ENCODE measurements at regions not wholly inside any gene's neighbourhood (a gene's known extent, or its start where the extent isn't known, plus 50 kb on each side); places are given as distances from the start of the nearest gene placed in this dataset.
A peak's percentile ranks its signal among the peaks of the same experiment; 100 is the strongest.

DNA sequence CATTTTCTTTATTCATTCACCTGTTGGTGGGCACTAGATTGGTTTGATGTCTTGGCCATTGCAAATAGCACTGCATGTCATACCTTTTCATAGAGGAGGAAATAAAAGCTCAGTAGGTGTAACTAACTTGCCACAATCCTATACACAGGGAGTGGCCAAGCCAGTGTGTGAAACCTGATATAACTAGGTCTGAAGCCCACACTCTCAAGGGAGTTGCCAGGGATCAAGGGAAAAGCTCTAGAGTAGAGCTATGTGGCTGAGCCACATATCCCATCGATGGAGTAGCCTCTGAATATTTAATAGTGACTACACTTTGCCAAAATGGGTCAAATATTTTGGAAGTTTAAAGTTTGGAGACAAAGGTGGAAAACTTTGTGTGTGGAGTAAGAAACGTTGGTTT, 66.1 kb upstream of the TSHZ3 start:
- Histone ChIP-seq H3K27ac (ENCODE audit: low read depth in 2 of 2, low read length in 1 of 2) (no peak overlapping the region), H3F3A (replicated peaks; ENCODE audit: insufficient read depth) (no peaks in the 10 kb centered on the region), H4K20me1 (ENCODE audit: insufficient read depth) (no peaks in the 10 kb centered on the region), H3K27me3 (ENCODE audit: insufficient read depth) (no peaks in the 10 kb centered on the region; the same call in 1 of the 2 replicates), H3K9me2 (no peaks in the 10 kb centered on the region), H2AFZ (ENCODE audit: low read depth) (no peak overlapping the region), H3K36me3 (replicated peaks in 1 of 2; ENCODE audit: control insufficient read depth in 1 of 2, insufficient read depth in 2 of 2, low read length in 1 of 2) (no peaks in the 10 kb centered on the region), H3K9me3 (no peaks in the 10 kb centered on the region), H3K4me2 (no peak overlapping the region), H3K9ac (no peak overlapping the region), H3K79me2 (ENCODE audit: insufficient read depth) (no peaks in the 10 kb centered on the region), H3K4me3 (ENCODE audit: low read depth in 2 of 2, low read length in 1 of 2) (no peak overlapping the region), H3K4me1 (ENCODE audit: control insufficient read depth in 1 of 2, insufficient read depth in 2 of 2, low read depth in 1 of 2, low read length in 1 of 2) (no peaks in the 10 kb centered on the region)
- no peak for TF ChIP-seq RAD21 (IDR thresholded peaks at IDR 0.05; ENCODE audit: low read length)
- TF ChIP-seq GABPA (IDR thresholded peaks at IDR 0.05; ENCODE audit: low read depth), result no peak
- no peak for TF ChIP-seq MEF2A (IDR thresholded peaks at IDR 0.05; ENCODE audit: borderline replicate concordance, low read depth)
- TF ChIP-seq EP300 (IDR thresholded peaks at IDR 0.05; ENCODE audit: borderline replicate concordance in 1 of 2, low read depth in 1 of 2, low read length in 1 of 2), result no peak
- TF ChIP-seq POLR2AphosphoS5 (IDR thresholded peaks at IDR 0.05; ENCODE audit: low read depth, low read length), result no peak
- no peak for TF ChIP-seq MXI1 (IDR thresholded peaks at IDR 0.05; ENCODE audit: low read depth, low read length)
- no peak for TF ChIP-seq FOSL2 (IDR thresholded peaks at IDR 0.05; ENCODE audit: borderline replicate concordance, low read depth)
- no peak for TF ChIP-seq RFX5 (IDR thresholded peaks at IDR 0.05; ENCODE audit: low read length)
- TF ChIP-seq GATA2 (CRISPR knock-in tag; IDR thresholded peaks at IDR 0.05), result no peak
- TF ChIP-seq EZH2phosphoT487 (IDR thresholded peaks at IDR 0.05; ENCODE audit: borderline replicate concordance, low read depth), result no peak
- TF ChIP-seq TCF12 (IDR thresholded peaks at IDR 0.05), result no peak
- WGBS (ENCODE audit: low lambda C conversion rate), result 13% methylated on average over 2 of the region's 2 CpGs
- POLR2A ChIA-PET, result no interaction called here
- CTCF ChIA-PET, result no interaction called here
- DNase-seq, result no peak

DNA sequence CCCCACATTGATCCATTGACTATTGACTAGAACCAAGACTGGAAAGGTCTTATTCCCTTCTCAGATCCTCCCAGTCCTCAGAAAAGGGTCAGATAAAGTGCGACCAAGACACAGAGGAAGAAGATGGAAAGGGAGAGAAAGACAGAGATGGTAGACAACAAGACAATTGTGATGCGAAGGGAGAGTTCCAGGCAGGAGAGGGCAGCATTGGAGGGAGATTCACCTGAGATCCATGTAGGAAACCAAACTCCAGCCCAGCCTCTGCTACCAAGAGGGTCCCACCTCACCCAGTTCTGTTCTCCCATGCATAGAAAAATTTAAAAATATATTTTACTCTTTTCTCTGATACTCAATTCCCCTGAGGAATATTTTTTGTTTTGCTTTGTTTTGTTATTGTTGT, 67.3 kb upstream of the TSHZ3 start:
- Histone ChIP-seq H4K20me1 (ENCODE audit: insufficient read depth) (no peaks in the 10 kb centered on the region), H3K9ac (no peak overlapping the region), H3K36me3 (replicated peaks in 1 of 2; ENCODE audit: control insufficient read depth in 1 of 2, insufficient read depth in 2 of 2, low read length in 1 of 2) (no peaks in the 10 kb centered on the region), H3K4me2 (no peak overlapping the region), H3K79me2 (ENCODE audit: insufficient read depth) (no peaks in the 10 kb centered on the region), H3K4me3 (ENCODE audit: low read depth in 2 of 2, low read length in 1 of 2) (no peak overlapping the region), H3K4me1 (ENCODE audit: control insufficient read depth in 1 of 2, insufficient read depth in 2 of 2, low read depth in 1 of 2, low read length in 1 of 2) (no peaks in the 10 kb centered on the region), H3K9me3 (no peaks in the 10 kb centered on the region), H3F3A (replicated peaks; ENCODE audit: insufficient read depth) (no peaks in the 10 kb centered on the region), H3K9me2 (no peaks in the 10 kb centered on the region), H3K27me3 (ENCODE audit: insufficient read depth) (no peaks in the 10 kb centered on the region; the same call in 1 of the 2 replicates), H3K27ac (ENCODE audit: low read depth in 2 of 2, low read length in 1 of 2) (no peak overlapping the region), H2AFZ (ENCODE audit: low read depth) (no peak overlapping the region)
- CTCF ChIA-PET, result no interaction called here
- WGBS (ENCODE audit: low lambda C conversion rate), result 35% methylated on average over 2 of the region's 2 CpGs
- TF ChIP-seq SMC3 (IDR thresholded peaks at IDR 0.05; ENCODE audit: low read depth, low read length) (no peak), RAD21 (IDR thresholded peaks at IDR 0.05; ENCODE audit: low read length) (peak; percentile 11; the same call in 1 of the 2 replicates)
- DNase-seq, result no peak
- POLR2A ChIA-PET, result no interaction called here

DNA sequence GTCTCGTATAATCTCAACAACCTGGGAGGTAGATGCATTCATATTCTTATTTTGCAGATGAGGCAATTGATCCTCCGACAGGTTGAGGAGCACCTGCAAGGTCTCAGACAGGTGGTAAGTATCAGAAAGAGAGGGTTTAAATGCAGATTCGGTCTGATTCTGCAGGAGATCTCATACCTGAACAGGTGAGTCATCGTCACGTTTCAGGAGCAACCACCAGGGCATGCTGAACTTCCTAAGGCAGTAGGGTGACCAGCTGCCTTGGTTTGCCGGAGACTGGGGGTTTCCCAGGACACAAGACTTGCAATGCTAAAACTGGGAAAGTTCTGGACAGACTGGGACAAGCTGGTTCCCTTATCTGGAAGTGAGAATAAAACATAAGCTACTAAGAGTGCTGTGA, 68.8 kb upstream of the TSHZ3 start:
- Histone ChIP-seq H2AFZ (ENCODE audit: low read depth) (no peak overlapping the region), H3K4me2 (no peak overlapping the region), H3K9ac (no peak overlapping the region), H3K36me3 (replicated peaks in 1 of 2; ENCODE audit: control insufficient read depth in 1 of 2, insufficient read depth in 2 of 2, low read length in 1 of 2) (no peaks in the 10 kb centered on the region), H3K79me2 (ENCODE audit: insufficient read depth) (no peaks in the 10 kb centered on the region), H4K20me1 (ENCODE audit: insufficient read depth) (no peaks in the 10 kb centered on the region), H3K27ac (ENCODE audit: low read depth in 2 of 2, low read length in 1 of 2) (no peak overlapping the region), H3K4me1 (ENCODE audit: control insufficient read depth in 1 of 2, insufficient read depth in 2 of 2, low read depth in 1 of 2, low read length in 1 of 2) (no peaks in the 10 kb centered on the region), H3F3A (replicated peaks; ENCODE audit: insufficient read depth) (no peaks in the 10 kb centered on the region), H3K27me3 (ENCODE audit: insufficient read depth) (no peaks in the 10 kb centered on the region; the same call in 1 of the 2 replicates), H3K9me2 (no peaks in the 10 kb centered on the region), H3K9me3 (no peaks in the 10 kb centered on the region), H3K4me3 (ENCODE audit: low read depth in 2 of 2, low read length in 1 of 2) (no peak overlapping the region)
- CTCF ChIA-PET, result no interaction called here
- TF ChIP-seq CHD2 (IDR thresholded peaks at IDR 0.05; ENCODE audit: low read length, partially characterized antibody) (no peak), FOSL2 (IDR thresholded peaks at IDR 0.05; ENCODE audit: borderline replicate concordance, low read depth) (no peak), MXI1 (IDR thresholded peaks at IDR 0.05; ENCODE audit: low read depth, low read length) (no peak), RAD21 (IDR thresholded peaks at IDR 0.05; ENCODE audit: low read length) (no peak)
- WGBS (ENCODE audit: low lambda C conversion rate), result 27% methylated on average over 6 of the region's 6 CpGs
- POLR2A ChIA-PET, result no interaction called here
- DNase-seq, result no peak

Measured in SK-N-SH (cell line).